Calu3 (cell line): ENCODE measurements at regions not wholly inside any gene's neighbourhood (a gene's known extent, or its start where the extent isn't known, plus 50 kb on each side); places are given as distances from the start of the nearest gene placed in this dataset.

Experiments used
- BruUV-seq: library from RNA; stranded (reverse); fragments of 400-500 nt; replicated peaks from 2 replicates; lab custom pipeline; 2021; lab: Mats Ljungman, UMichigan
- CTCF ChIA-PET: fragments of 300-600 bp; sonication (Branson Sonifier 250); formaldehyde crosslinking; loops from one replicate; lab custom pipeline; 2022; ENCODE audit warnings: antibody characterized with exemption; lab: Charles Lee
- DNase-seq: peaks from one replicate; pipeline ENCODE4 v3.0.0; 2022
- H3K27ac Mint-ChIP-seq: one replicate; pipeline ENCODE4 v1.8.0; 2022; ENCODE audit warnings: mixed read lengths; ENCODE audit not compliant: unreplicated experiment
- H3K27me3 Mint-ChIP-seq: one replicate; pipeline ENCODE4 v1.8.0; 2022; ENCODE audit warnings: mixed read lengths; ENCODE audit not compliant: unreplicated experiment
- H3K36me3 Mint-ChIP-seq: one replicate; pipeline ENCODE4 v1.8.0; 2022; ENCODE audit warnings: mild to moderate bottlenecking, moderate library complexity, mixed read lengths; ENCODE audit not compliant: insufficient read depth, unreplicated experiment
- H3K4me1 Mint-ChIP-seq: one replicate; pipeline ENCODE4 v1.8.0; 2022; ENCODE audit warnings: mild to moderate bottlenecking, low read depth, mixed read lengths; ENCODE audit not compliant: unreplicated experiment
- H3K4me3 Mint-ChIP-seq: one replicate; pipeline ENCODE4 v1.8.0; 2022; ENCODE audit warnings: mild to moderate bottlenecking, low read depth, moderate library complexity, mixed read lengths; ENCODE audit not compliant: unreplicated experiment
- H3K9me3 Mint-ChIP-seq: one replicate; pipeline ENCODE4 v1.8.0; 2022; ENCODE audit warnings: low read depth, mixed read lengths; ENCODE audit not compliant: unreplicated experiment
- intact Hi-C: fragments of 100-400 bp; cut with micrococcal nuclease; formaldehyde crosslinking; loops from one replicate; pipeline ENCODE4 v1.10.0; 2022; ENCODE audit not compliant: unreplicated experiment
- TF ChIP-seq, protein P1 (sequence below): fragments of 200-600 bp; IDR thresholded peaks from one replicate; pipeline ENCODE4 v1.8.0; 2022; ENCODE audit warnings: antibody characterized with exemption; ENCODE audit not compliant: unreplicated experiment

- no peaks in the 10 kb centered on the region for H3K9me3 Mint-ChIP-seq
- BruUV-seq, result no TSS peak
- no peak overlapping the region for H3K4me3 Mint-ChIP-seq
- intact Hi-C loops, result no loop called here
- H3K27ac Mint-ChIP-seq, result no peak overlapping the region
- no peaks in the 10 kb centered on the region for H3K4me1 Mint-ChIP-seq
- no peak for DNase-seq
- H3K27me3 Mint-ChIP-seq, result no peaks in the 10 kb centered on the region
- TF ChIP-seq, protein P1, sequence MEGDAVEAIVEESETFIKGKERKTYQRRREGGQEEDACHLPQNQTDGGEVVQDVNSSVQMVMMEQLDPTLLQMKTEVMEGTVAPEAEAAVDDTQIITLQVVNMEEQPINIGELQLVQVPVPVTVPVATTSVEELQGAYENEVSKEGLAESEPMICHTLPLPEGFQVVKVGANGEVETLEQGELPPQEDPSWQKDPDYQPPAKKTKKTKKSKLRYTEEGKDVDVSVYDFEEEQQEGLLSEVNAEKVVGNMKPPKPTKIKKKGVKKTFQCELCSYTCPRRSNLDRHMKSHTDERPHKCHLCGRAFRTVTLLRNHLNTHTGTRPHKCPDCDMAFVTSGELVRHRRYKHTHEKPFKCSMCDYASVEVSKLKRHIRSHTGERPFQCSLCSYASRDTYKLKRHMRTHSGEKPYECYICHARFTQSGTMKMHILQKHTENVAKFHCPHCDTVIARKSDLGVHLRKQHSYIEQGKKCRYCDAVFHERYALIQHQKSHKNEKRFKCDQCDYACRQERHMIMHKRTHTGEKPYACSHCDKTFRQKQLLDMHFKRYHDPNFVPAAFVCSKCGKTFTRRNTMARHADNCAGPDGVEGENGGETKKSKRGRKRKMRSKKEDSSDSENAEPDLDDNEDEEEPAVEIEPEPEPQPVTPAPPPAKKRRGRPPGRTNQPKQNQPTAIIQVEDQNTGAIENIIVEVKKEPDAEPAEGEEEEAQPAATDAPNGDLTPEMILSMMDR, result no peak
- H3K36me3 Mint-ChIP-seq, result no peaks in the 10 kb centered on the region
- CTCF ChIA-PET, result no interaction called here
Measured at GRCh38 chr3:31025541-31025940, 131.1 kb upstream of the GADL1 start.

DNA sequence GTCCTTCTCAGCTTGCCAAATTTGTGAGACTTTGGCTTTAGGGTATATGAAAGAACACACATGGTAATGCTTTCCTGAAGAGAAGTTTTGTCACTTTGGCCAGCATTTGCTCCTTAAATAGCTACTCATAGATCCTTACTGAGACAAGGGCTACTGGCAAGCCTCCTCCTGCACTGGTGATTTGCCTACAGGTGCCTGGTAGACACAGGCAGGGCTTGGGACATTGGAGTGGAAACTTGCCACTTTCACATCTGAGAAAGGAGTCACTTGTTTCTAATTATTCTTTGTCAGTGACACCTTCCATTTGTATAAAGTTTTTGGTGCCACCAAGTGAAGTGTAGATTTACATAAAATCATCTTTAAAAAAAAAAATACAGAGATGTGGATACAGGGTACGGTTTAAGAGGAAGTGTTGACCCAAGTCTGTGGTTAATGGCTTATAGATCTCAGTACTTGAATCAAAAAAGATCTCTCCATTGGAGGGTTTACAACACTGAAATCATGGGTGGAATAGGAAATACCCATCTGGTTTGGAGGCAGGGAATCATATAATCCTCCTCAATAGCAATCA is 132.8 kb upstream of the GADL1 start:
- H3K27ac Mint-ChIP-seq, result no peak overlapping the region
- intact Hi-C loops, result no loop called here
- no peaks in the 10 kb centered on the region for H3K27me3 Mint-ChIP-seq
- no peaks in the 10 kb centered on the region for H3K36me3 Mint-ChIP-seq
- no peak for DNase-seq
- TF ChIP-seq, protein P1, result no peak
- no peak overlapping the region for H3K4me3 Mint-ChIP-seq
- H3K9me3 Mint-ChIP-seq, result no peaks in the 10 kb centered on the region
- no TSS peak for BruUV-seq
- CTCF ChIA-PET, result no interaction called here
- no peaks in the 10 kb centered on the region for H3K4me1 Mint-ChIP-seq

DNA sequence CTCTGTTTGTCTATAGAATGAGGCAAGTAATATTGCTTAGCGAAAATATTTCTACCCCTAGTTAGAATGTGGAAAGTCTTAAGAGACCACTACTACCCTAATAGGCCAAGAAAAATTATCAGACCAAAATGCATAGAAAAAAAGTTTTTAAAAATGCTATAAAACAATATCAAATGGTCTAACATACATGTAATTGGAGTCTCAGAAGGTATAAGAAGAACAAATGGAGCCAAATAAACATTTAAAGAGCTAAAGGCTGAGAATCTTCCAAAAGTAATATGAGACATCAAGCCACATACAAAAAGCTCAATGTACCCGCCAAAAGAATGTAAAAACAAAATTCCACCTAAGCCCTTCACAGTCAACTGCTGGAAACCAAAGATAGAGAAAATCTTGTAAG is 133.5 kb upstream of the GADL1 start:
- no peak overlapping the region for H3K4me3 Mint-ChIP-seq
- no peaks in the 10 kb centered on the region for H3K4me1 Mint-ChIP-seq
- BruUV-seq, result no TSS peak
- no peak overlapping the region for H3K27ac Mint-ChIP-seq
- TF ChIP-seq, protein P1, result no peak
- intact Hi-C loops, result no loop called here
- no peak for DNase-seq
- H3K9me3 Mint-ChIP-seq, result no peaks in the 10 kb centered on the region
- no peaks in the 10 kb centered on the region for H3K36me3 Mint-ChIP-seq
- no peaks in the 10 kb centered on the region for H3K27me3 Mint-ChIP-seq
- CTCF ChIA-PET, result no interaction called here

GRCh38 chr3:31028766-31029165 is 134.3 kb upstream of the GADL1 start:
- Mint-ChIP-seq H3K36me3 (no peaks in the 10 kb centered on the region), H3K27me3 (peaks cover 2% of the 10 kb centered on the region), H3K27ac (no peak overlapping the region), H3K9me3 (no peaks in the 10 kb centered on the region), H3K4me3 (no peak overlapping the region), H3K4me1 (no peaks in the 10 kb centered on the region)
- TF ChIP-seq, protein P1, result no peak
- CTCF ChIA-PET, result no interaction called here
- intact Hi-C loops, result no loop called here
- DNase-seq, result no peak
- no TSS peak for BruUV-seq
